GM10847 (cell line): ENCODE measurements at regions not wholly inside any gene's neighbourhood (a gene's known extent, or its start where the extent isn't known, plus 50 kb on each side); places are given as distances from the start of the nearest gene placed in this dataset.

Experiments
- POLR2A ChIP-seq: IDR thresholded peaks from 2 replicates; pipeline ENCODE4 v1.6.1; 2011; ENCODE audit not compliant: insufficient read length; ENCODE audit errors: extremely low read depth

- no peak for TF ChIP-seq POLR2A
Observed at GRCh38 chr10:123221418-123221817, 67.2 kb downstream of the BUB3 start.

DNA sequence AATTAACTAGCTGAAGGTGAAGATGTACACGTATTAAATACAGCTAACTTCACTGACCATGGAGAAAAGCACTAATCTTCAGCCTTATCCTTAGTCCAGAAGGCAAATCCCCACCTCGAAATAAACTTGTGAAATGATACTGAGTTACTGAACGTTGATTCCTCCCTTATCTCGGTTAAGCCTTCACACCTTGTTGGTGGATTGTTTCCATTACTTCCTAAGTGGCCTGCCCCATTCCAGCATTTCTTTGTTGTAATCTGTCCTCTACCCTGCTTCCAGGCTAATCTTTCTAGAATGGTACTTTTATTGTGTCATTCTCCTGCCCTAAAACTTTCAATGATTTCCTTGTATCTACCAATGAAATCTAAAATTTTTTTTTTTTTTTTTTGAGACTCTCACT, 68.6 kb downstream of the BUB3 start:
- no peak for TF ChIP-seq POLR2A

GRCh38 chr10:123227706-123228105, 73.5 kb downstream of the BUB3 start:
- no peak for TF ChIP-seq POLR2A

DNA sequence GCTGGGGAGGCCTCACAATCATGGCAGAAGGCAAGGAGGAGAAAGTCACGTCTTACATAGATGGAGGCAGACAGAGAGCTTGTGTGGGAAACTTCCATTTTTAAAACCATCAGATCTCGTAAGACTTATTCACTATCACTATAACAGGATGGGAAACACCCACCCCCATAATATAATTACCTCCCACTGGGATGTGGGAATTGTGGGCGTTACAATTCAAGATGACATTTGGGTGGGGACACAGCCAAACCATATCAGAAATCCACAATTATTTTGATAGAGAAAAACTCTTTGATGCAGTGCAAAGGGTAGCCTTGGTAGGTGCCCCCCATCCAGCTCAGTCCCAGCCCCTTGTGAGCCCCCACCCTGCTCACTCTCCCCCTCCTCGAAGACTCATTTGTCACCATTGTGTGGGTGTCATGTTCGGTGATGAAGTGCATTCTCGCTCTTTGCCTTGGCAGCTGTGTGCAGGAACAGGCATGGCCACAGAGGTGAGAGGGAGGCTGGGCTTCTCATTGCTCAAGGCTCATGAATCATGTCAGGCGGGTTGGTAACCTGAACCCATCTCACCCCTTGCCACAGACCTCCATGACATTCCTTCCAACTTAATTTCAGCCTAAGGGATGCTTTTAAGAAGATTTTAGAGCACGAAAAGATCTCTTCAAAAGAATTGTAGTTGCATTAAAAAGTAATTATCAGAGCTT, 75.9 kb downstream of the BUB3 start:
- TF ChIP-seq POLR2A = no peak

- TF ChIP-seq POLR2A = no peak
Observed at GRCh38 chr10:123236126-123236525, 81.9 kb downstream of the BUB3 start.

GRCh38 chr10:123240250-123240649, 86.0 kb downstream of the BUB3 start:
- TF ChIP-seq POLR2A = no peak

GRCh38 chr10:123240776-123241175, 86.6 kb downstream of the BUB3 start:
- TF ChIP-seq POLR2A = no peak

DNA sequence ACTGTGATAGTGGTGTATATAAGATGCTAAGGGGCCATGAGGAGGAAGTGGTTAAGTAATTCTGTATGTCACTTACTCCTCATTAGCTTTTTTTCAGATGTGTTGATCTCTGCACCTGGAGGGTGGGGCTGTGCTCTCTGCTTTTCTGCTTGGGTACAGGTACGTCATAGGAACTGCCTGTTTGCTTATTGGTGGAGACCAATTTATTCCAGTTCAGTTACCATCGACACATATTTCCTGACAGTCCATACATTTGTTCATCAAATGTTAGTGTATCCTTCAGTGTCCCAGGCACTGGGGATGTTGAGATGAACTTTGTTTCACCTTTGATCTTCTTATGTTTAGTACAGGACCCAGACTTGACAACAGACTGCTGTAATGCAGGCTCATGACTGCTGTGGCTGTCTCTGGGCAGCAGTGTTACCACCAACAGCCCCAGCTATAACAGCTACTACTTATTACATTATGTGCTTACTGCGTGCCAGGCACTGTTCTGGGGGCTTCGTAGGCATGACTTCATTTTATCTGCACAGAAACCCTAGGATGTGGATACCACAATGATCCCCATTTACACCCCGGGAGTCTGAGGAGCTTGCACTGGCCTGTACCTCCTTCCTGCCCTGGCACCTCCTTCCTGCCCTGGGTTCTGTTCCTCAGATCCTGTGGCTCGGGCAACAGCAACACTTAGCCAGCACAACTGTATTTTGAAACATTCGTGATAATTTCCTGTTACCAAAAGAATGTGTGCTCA, 87.4 kb downstream of the BUB3 start:
- TF ChIP-seq POLR2A = no peak

DNA sequence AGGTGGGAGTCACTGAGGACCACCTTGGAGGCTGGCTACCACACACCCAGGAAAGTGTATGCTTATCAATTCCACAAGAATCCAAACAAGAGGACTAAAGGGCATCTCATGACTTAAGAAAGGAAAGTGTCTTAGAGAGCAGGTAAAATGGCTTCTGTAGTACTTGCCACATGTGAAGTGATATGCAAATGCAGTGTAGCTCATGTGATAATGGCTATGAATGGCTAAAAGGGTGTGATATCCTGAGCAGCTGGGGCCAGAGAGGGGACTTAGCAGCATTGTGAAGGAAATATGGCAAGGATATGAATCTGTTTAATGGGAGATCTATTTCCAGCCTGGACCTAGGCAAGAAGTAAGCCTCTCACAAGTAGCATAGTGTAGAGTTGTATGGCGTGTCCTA, 90.5 kb downstream of the BUB3 start:
- no peak for TF ChIP-seq POLR2A

DNA sequence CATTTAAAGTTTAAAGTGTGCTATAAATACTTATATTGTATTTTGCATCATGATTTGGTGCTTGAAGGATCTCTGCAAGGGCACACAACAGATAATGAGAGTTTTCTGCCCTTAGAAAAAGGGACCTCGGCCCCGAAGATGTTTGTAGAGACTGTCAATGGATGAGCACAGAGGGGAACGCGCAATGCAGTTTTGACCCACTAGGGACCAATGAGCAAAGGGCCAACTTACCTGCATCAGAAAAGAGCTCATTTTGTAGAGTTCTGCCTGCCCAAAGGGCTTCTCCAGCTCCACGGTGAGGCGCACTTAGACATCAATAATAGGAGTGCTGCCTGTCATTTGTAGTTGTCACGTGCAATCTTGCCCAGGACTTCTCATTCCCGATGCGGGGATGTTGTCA, 91.1 kb downstream of the BUB3 start:
- no peak for TF ChIP-seq POLR2A

- TF ChIP-seq POLR2A = no peak
Observed at GRCh38 chr10:123249894-123250293, 95.7 kb downstream of the BUB3 start.

DNA sequence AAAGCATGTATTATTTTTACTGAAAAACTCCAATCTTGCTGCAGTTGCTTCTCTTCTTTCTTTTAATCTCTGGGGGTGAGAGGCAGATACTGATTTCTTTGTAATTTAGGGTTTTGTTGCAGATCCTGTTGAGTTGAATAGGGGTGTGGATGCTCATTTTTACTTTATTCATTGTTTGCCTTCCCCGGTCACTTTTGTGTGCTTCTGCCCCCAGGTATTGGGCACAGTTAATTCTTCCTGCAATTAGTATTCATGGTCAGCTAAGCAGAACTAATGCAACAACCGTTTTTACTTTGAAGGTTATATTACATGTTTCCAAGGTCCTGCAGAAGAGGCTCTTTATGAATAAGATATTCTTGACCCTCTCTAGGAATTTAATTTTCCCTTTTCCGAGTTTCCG, 96.4 kb downstream of the BUB3 start:
- TF ChIP-seq POLR2A = no peak

DNA sequence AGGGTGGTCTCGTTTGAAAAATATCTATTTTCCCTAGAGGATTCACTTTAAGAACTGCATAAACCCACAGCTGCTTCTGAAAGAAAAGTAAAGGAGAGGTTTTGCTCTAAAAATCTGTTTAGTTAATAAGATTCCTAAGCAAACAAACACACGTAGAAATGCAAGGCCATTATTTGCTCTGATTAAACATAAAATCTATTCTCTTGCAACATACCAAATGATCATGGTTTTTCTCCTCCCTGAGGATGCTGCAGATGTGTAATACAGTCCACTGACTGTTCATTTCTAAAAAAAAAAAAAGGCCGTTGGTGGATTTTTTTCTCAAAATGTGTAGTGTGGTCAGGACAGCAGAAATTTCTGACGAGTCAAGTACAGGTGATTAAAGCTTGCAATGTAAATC, 98.6 kb downstream of the BUB3 start:
- no peak for TF ChIP-seq POLR2A

- TF ChIP-seq POLR2A = no peak
Observed at GRCh38 chr10:123257904-123258456, 103.8 kb downstream of the BUB3 start.

DNA sequence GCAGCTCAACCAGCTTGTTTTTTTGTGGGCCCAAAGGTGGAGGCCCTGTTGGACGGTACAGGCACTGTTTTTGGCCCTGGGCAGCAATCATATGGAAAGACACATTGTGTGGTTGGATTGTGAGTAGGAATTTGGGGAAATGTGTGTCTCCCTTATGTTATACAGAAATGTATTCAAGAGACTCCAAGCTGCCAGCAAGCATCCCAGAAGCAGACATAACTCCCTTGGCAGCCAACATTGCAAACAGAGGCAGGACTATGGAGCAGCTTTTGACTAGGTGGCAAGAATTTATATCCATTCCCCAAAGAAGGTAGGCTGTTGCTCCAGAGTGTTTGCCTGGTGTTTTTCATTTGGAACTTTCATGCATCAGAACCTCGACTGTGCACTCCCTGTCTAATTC, 104.9 kb downstream of the BUB3 start:
- no peak for TF ChIP-seq POLR2A

DNA sequence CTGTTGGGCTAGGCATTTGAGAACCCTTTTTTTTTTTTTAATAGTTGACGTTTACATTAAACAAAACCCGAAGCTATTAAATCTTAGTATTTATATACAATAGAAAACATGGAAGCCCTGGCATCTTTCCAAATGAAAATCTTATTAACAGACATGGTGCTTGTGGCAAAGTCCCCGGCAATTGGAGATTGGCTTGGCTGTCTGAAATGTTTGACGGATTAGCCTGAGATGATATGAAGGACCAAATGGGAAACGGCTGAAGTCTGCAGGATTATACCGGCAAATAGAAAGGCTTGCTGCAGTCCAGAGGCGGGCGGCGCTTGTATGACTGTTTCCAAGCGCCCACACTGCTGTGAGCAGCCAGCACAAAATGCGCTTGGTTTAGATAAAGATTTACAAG, 105.6 kb downstream of the BUB3 start:
- no peak for TF ChIP-seq POLR2A
